ENCODE measurements at regions not wholly inside any gene's neighbourhood (a gene's known extent, or its start where the extent isn't known, plus 50 kb on each side); places are given as distances from the start of the nearest gene placed in this dataset.

GRCh38 chr16:8481810-8482209 is 108.5 kb downstream of the TMEM114 start:
- TF ChIP-seq POLR2A (IDR thresholded peaks at IDR 0.05; ENCODE audit: low read depth, low read length), result no peak
- DNase-seq (ENCODE audit: insufficient read length, low spot score) (no peak), FAIRE-seq (no peak)

- TF ChIP-seq POLR2A (IDR thresholded peaks at IDR 0.05; ENCODE audit: low read depth, low read length), result no peak
- no peak for FAIRE-seq
Measured at GRCh38 chr16:8476824-8477223, 113.5 kb downstream of the TMEM114 start.

GRCh38 chr16:8474587-8474986 is 115.7 kb downstream of the TMEM114 start:
- TF ChIP-seq POLR2A (IDR thresholded peaks at IDR 0.05; ENCODE audit: low read depth, low read length), result no peak
- DNase-seq (ENCODE audit: insufficient read length, low spot score), result no peak
- no peak for FAIRE-seq

More at GRCh38 chr16:8476824-8477223, 113.5 kb downstream of the TMEM114 start:
- no peak for DNase-seq (ENCODE audit: insufficient read length, low spot score)

GRCh38 chr16:8469102-8469778 is 121.1 kb downstream of the TMEM114 start:
- DNase-seq (ENCODE audit: insufficient read length, low spot score) (no peak), FAIRE-seq (no peak)
- TF ChIP-seq POLR2A (IDR thresholded peaks at IDR 0.05; ENCODE audit: low read depth, low read length), result no peak

DNA sequence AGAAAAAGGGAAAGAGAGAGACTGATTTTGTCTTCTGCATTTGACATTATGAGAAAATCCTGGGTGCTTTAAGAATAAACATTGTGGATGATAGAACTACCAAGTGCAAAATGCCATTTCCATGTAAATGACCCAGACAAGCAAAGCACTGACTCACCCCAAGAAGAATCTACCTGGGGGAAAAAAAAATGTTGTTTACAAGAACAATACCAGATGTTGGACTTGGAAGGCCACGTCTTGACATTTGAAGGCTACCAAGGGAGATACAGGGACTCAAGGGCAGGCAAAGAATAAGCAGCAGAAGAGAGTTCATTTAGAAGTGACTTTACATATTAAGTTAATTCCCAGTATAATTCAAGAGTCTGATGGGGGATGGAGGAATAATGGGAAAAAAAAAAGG is 125.3 kb downstream of the TMEM114 start:
- FAIRE-seq (no peak), DNase-seq (ENCODE audit: insufficient read length, low spot score) (no peak)
- TF ChIP-seq POLR2A (IDR thresholded peaks at IDR 0.05; ENCODE audit: low read depth, low read length), result no peak

DNA sequence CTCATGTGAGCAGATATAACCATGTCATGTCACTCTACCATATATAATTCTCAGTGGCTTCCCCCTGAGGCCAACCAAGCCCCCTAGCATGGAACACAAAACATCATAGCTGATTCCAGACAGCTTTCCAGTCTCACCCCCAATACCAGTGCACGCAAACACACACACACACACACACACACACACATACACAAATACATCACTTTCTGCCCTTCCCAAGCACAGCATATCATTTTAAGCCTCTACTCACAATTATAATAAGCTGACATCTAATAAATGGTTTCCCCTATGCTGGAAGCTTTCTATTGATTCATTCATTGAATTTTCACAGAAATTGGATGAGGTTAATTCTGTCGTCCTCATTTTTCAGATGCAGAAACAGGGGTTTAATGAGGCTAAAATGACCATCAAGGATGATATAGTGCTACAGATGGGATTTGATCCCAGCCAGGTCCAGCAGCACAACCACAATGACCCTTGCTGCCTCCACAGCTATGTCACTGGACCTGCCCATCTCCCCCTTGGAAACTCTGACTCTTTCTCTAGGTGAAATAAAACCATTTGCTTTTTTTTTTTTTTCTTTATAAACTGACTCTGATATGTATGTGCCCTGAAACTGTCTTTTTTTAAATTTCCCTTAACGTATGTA is 131.1 kb downstream of the TMEM114 start:
- FAIRE-seq (no peak), DNase-seq (ENCODE audit: insufficient read length, low spot score) (no peak)
- no peak for TF ChIP-seq POLR2A (IDR thresholded peaks at IDR 0.05; ENCODE audit: low read depth, low read length)

DNA sequence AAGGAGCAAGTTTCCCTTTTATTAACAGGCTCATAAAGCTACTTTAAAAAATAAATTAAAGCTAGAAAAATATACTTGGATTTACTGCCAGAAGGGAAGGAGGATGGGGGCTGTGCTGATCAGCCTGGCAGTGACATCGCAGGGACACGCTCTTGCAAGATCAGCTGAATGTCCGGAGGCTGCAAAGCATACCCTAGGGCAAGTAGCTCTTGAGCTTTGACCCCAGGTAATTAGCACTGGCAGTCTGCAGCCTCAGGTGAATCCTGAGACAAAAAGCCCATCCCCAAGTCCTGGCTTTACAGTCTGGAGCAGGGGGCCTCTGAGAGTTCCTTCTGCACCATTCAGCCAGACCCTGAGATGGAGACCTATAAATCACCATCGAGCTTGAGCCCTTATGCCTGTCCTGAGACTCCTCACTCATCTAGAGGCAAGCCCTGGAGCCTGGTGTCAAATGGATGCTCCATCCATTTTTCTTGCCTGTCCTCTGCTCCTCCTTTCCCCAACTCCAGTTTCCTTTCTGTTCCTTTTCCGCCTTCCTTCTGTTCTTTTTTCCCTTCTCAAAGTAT is 131.7 kb downstream of the TMEM114 start:
- TF ChIP-seq POLR2A (IDR thresholded peaks at IDR 0.05; ENCODE audit: low read depth, low read length), result no peak
- FAIRE-seq (no peak), DNase-seq (ENCODE audit: insufficient read length, low spot score) (no peak)

GRCh38 chr16:8453359-8453758 is 137.0 kb downstream of the TMEM114 start:
- TF ChIP-seq POLR2A (IDR thresholded peaks at IDR 0.05; ENCODE audit: low read depth, low read length), result no peak
- DNase-seq (ENCODE audit: insufficient read length, low spot score) (no peak), FAIRE-seq (no peak)

DNA sequence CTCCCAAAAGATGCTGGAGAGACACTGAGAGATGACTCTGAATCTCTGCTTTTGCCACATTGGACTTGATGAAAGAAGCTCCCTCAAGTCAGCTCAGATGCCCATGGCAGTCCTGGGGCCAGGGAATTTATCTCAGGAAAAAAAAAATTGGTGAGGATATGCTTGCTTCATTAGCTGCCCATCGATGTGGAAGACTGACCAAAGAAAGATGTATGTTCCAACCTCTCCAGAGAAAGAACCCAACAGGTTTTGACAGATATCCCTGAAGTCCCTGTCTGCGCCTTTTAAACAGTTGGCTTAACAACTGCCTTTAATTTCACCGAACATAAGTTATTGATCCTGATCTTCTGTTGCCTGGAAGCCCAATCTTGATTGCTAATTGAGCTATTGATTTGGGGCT is 137.4 kb downstream of the TMEM114 start:
- no peak for FAIRE-seq
- TF ChIP-seq POLR2A (IDR thresholded peaks at IDR 0.05; ENCODE audit: low read depth, low read length), result no peak
- DNase-seq (ENCODE audit: insufficient read length, low spot score), result no peak

- DNase-seq (ENCODE audit: insufficient read length, low spot score) (no peak), FAIRE-seq (no peak)
- TF ChIP-seq POLR2A (IDR thresholded peaks at IDR 0.05; ENCODE audit: low read depth, low read length), result no peak
Measured at GRCh38 chr16:8436931-8437330, 153.4 kb downstream of the TMEM114 start.

GRCh38 chr16:8431783-8432182 is 158.5 kb downstream of the TMEM114 start:
- no peak for FAIRE-seq
- TF ChIP-seq POLR2A (IDR thresholded peaks at IDR 0.05; ENCODE audit: low read depth, low read length), result no peak
- DNase-seq (ENCODE audit: insufficient read length, low spot score), result no peak

GRCh38 chr16:8430401-8430800 is 159.9 kb downstream of the TMEM114 start:
- DNase-seq (ENCODE audit: insufficient read length, low spot score) (no peak), FAIRE-seq (no peak)
- TF ChIP-seq POLR2A (IDR thresholded peaks at IDR 0.05; ENCODE audit: low read depth, low read length), result no peak

DNA sequence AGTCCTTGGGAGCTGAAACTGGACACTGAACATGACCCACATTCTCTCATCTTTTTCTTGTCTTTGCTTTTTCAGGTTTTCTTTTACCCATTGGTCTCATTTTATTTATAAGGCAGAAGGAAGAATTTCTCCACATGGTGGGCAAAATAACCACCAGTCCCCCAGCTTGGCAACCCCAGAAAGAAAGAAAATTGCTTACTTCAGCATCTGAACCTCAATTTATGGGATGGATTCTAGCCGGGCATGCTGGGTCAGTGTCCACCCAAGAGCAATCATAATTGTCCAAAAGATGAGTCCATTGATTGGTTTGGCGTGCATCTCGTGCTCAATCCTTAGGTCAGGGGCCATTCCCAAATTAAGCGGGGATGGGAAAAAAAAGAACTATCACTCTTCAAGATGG is 163.7 kb downstream of the TMEM114 start:
- DNase-seq (ENCODE audit: insufficient read length, low spot score), result no peak

DNA sequence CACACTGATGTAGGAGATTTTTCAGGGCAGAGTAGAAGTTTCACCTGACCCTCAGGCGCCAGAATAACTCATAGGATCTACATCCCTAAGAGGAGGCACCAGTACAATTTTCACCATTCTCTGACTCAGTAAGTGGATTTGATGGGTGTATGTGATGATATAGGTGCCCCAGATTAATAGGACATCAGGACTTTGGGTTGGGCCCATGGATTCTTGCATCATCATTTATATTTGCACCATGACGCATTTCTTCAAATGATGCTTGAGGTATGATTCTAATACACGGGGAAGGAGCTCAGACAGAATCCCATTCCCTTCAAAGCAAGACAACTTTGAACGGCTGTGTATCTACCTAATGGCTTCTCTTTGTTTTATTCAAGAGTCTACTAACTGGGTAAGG is 173.2 kb downstream of the TMEM114 start:
- FAIRE-seq, result no peak
- no peak for DNase-seq (ENCODE audit: insufficient read length, low spot score)
- no peak for TF ChIP-seq POLR2A (IDR thresholded peaks at IDR 0.05; ENCODE audit: low read depth, low read length)

More for the DNA sequence above, 163.7 kb downstream of the TMEM114 start:
- TF ChIP-seq POLR2A (IDR thresholded peaks at IDR 0.05; ENCODE audit: low read depth, low read length), result no peak
- FAIRE-seq, result no peak

Data from H54 (cell line).